HepG2 (cell line): ENCODE measurements at regions not wholly inside any gene's neighbourhood (a gene's known extent, or its start where the extent isn't known, plus 50 kb on each side); places are given as distances from the start of the nearest gene placed in this dataset.

ENCODE experiments used
- BRD4 ChIP-seq: sonication (generic); formaldehyde crosslinking; IDR thresholded peaks from 2 replicates; pipeline ENCODE4 v1.4.0; 2020; ENCODE audit warnings: missing genetic modification reagents
- NONO ChIP-seq, 2 experiments: fragments of 450-650 bp in 1 of 2; sonication (generic) in 1 of 2; formaldehyde crosslinking in 1 of 2; IDR thresholded peaks in 1 of 2; conservative IDR thresholded peaks in 1 of 2; 2 replicates each; pipeline versions ENCODE4 v1.6.1 to v1.8.0; 2017 to 2022; ENCODE audit warnings: mild to moderate bottlenecking in 1 of 2, missing genetic modification reagents in 1 of 2, moderate library complexity in 1 of 2
- POLR2A ChIP-seq, 2 experiments: IDR thresholded peaks; 2 replicates each; pipeline ENCODE4 v1.6.1; 2011; ENCODE audit warnings: low read depth in 2 of 2, low read length in 2 of 2, mild to moderate bottlenecking in 1 of 2, moderate library complexity in 1 of 2; ENCODE audit not compliant: insufficient read depth in 1 of 2
- RFXAP ChIP-seq: sonication (generic); formaldehyde crosslinking; IDR thresholded peaks from 2 replicates; pipeline ENCODE4 v1.4.0; 2020; ENCODE audit warnings: missing genetic modification reagents, borderline replicate concordance
- SMAD3 ChIP-seq: sonication (generic); formaldehyde crosslinking; IDR thresholded peaks from 2 replicates; pipeline ENCODE4 v1.4.0; 2020; ENCODE audit warnings: missing genetic modification reagents
- SNRNP70 ChIP-seq: fragments of 200-400 bp; formaldehyde crosslinking; IDR thresholded peaks from 2 replicates; pipeline ENCODE4 v1.6.1; 2017; ENCODE audit warnings: mild to moderate bottlenecking, low read depth, low read length, moderate library complexity
- SP5 ChIP-seq: IDR thresholded peaks from 2 replicates; pipeline ENCODE4 v1.6.1; 2016; ENCODE audit warnings: low read depth, borderline replicate concordance
- TAF1 ChIP-seq: sonication (generic); formaldehyde crosslinking; IDR thresholded peaks from 2 replicates; pipeline ENCODE4 v1.4.0; 2020; ENCODE audit warnings: missing genetic modification reagents
- ZNF713 ChIP-seq: sonication (generic); formaldehyde crosslinking; IDR thresholded peaks from 2 replicates; pipeline ENCODE4 v1.4.0; 2020; ENCODE audit warnings: mild to moderate bottlenecking, missing genetic modification reagents
- ZNF75D ChIP-seq: sonication (generic); formaldehyde crosslinking; IDR thresholded peaks from 2 replicates; pipeline ENCODE4 v1.8.1; 2023; ENCODE audit warnings: missing genetic modification reagents, mild to moderate bottlenecking, borderline replicate concordance
- ZSCAN29 ChIP-seq: sonication (generic); formaldehyde crosslinking; conservative IDR thresholded peaks from 2 replicates; pipeline ENCODE4 v1.4.0; 2020; ENCODE audit warnings: mild to moderate bottlenecking, missing genetic modification reagents
- TF ChIP-seq, protein P1 (sequence below): sonication (generic); formaldehyde crosslinking; IDR thresholded peaks from 2 replicates; pipeline ENCODE4 v1.5.0; 2020; ENCODE audit warnings: mild to moderate bottlenecking, missing genetic modification reagents, moderate library complexity
- TF ChIP-seq, protein P2 (sequence below): sonication (generic); formaldehyde crosslinking; IDR thresholded peaks from 2 replicates; pipeline ENCODE4 v1.8.1; 2023; ENCODE audit warnings: missing genetic modification reagents, inconsistent platforms, borderline replicate concordance
- TF ChIP-seq, protein P3 (sequence below): conservative IDR thresholded peaks from 2 replicates; pipeline ENCODE4 v1.6.1; 2018; ENCODE audit warnings: missing genetic modification reagents

DNA sequence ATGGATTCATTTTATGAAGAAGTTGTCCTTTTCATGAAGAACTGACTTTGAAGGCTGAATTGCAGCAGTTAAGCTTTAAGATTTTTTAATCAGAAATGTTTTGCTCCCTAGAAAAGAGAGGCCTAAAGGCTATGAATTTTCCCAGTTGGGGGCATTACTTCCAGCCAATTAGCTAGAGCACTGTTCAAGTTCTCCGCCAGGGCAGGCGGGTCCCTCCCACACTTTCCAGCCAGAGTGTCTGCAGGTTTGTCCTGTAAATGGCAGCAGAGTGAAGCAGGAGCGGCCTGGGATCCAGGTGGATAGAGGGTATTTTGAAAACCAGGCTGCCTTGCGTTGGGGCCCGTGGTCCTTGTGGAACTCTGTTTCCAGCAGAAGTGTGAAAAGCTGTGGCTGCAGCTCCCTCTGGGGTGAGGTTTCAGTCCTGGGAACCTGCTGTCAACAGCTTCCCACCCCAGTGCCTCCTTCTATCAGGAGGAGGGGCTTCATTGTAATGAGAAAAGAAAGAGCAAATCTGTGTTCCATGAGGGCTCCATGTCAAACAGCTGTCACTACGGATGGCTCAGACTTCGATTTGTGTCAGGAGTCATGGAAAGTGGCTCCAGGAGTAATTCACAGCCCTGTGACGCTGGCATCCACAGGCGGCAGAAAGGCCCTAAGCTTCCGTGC, 210.7 kb upstream of the TMEM132C start:
- no peak for TF ChIP-seq ZNF75D (CRISPR knock-in tag)
- no peak for TF ChIP-seq SP5 (CRISPR knock-in tag)
- no peak for TF ChIP-seq SMAD3
- no peak for TF ChIP-seq ZSCAN29 (CRISPR knock-in tag)
- TF ChIP-seq, protein P1, sequence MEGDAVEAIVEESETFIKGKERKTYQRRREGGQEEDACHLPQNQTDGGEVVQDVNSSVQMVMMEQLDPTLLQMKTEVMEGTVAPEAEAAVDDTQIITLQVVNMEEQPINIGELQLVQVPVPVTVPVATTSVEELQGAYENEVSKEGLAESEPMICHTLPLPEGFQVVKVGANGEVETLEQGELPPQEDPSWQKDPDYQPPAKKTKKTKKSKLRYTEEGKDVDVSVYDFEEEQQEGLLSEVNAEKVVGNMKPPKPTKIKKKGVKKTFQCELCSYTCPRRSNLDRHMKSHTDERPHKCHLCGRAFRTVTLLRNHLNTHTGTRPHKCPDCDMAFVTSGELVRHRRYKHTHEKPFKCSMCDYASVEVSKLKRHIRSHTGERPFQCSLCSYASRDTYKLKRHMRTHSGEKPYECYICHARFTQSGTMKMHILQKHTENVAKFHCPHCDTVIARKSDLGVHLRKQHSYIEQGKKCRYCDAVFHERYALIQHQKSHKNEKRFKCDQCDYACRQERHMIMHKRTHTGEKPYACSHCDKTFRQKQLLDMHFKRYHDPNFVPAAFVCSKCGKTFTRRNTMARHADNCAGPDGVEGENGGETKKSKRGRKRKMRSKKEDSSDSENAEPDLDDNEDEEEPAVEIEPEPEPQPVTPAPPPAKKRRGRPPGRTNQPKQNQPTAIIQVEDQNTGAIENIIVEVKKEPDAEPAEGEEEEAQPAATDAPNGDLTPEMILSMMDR (CRISPR knock-in tag): no peak
- no peak for TF ChIP-seq NONO (IDR thresholded peaks at IDR 0.05)
- TF ChIP-seq NONO (CRISPR knock-in tag; conservative IDR thresholded peaks at IDR 0.05): no peak
- TF ChIP-seq, protein P2, sequence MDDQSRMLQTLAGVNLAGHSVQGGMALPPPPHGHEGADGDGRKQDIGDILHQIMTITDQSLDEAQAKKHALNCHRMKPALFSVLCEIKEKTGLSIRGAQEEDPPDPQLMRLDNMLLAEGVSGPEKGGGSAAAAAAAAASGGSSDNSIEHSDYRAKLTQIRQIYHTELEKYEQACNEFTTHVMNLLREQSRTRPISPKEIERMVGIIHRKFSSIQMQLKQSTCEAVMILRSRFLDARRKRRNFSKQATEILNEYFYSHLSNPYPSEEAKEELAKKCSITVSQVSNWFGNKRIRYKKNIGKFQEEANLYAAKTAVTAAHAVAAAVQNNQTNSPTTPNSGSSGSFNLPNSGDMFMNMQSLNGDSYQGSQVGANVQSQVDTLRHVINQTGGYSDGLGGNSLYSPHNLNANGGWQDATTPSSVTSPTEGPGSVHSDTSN (CRISPR knock-in tag): no peak
- TF ChIP-seq, protein P3, sequence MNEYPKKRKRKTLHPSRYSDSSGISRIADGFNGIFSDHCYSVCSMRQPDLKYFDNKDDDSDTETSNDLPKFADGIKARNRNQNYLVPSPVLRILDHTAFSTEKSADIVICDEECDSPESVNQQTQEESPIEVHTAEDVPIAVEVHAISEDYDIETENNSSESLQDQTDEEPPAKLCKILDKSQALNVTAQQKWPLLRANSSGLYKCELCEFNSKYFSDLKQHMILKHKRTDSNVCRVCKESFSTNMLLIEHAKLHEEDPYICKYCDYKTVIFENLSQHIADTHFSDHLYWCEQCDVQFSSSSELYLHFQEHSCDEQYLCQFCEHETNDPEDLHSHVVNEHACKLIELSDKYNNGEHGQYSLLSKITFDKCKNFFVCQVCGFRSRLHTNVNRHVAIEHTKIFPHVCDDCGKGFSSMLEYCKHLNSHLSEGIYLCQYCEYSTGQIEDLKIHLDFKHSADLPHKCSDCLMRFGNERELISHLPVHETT: no peak
- no peak for TF ChIP-seq RFXAP
- TF ChIP-seq SNRNP70: no peak
- TF ChIP-seq TAF1 (CRISPR knock-in tag): no peak
- no peak for TF ChIP-seq POLR2A (IDR thresholded peaks at IDR 0.05; ENCODE audit: insufficient read depth in 1 of 2, low read depth in 2 of 2, low read length in 2 of 2)
- TF ChIP-seq BRD4 (CRISPR knock-in tag): no peak
- no peak for TF ChIP-seq ZNF713 (CRISPR knock-in tag)
